Inferior parietal cortex (tissue), 1 donor: ENCODE measurements at regions not wholly inside any gene's neighbourhood (a gene's known extent, or its start where the extent isn't known, plus 50 kb on each side); places are given as distances from the start of the nearest gene placed in this dataset.

Experiments used
- DNase-seq: peaks from one replicate; pipeline ENCODE4 v3.0.0-alpha.2; 2016; ENCODE audit errors: extremely low spot score

GRCh38 chr4:124321364-124321763, 391.2 kb downstream of the ANKRD50 start:
- no peak for DNase-seq

DNA sequence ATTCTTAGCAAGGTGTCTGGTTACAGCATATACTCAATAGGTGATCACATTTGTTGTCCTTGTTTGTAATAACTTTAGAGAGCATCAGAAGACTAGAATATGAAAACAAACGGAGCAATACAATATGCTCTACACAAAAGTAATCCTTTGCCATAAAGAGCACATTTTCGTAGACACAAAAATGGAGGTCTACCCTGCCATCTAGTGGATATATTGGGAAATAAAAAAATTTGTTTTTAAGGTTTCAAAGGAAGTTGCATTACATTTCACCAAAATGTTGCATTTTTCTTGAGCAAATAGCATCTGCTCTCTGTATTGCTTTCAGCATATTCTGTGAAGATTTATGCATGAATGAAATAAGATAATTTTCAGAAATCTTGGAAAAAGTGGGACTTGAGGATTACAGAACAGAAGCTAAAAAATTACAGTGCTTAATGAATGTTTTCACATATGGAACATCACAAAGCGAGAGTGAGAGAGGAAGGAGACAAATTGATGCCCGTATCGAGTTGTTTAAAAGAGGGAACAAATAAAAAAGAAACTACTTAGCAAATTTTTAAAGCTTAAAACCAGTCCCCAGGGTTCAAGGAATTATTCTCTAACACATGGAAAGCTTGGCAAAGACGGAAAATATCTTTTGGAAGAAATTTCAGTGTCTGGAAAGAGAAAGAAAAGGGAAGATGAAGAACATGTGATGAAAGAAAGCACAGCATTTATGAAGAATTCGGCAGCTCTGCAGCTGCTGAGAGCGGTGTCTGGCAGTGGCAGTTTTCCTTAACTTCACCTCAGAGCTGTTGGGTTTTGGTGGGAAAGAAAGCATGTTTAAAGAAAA, 390.1 kb downstream of the ANKRD50 start:
- DNase-seq: peak; percentile 76

DNA sequence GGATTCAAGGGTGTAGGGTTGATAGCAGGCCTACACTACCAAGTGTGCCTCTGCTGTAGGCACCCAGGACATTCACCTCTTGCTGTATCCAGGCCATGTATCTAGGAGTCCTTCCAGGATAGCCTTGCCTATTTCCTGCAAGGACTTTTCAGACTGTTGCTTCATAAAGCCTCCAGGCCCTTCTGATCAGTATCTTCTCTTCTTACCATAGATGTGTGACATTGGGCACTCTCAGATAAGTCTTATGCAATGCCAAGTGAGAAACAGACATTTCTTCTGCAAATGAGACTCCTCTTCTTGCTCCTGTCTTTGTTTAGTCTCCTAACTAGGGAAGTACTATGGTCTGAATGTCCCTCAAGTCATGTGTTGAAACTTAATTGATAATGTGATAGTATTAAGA, 386.8 kb downstream of the ANKRD50 start:
- DNase-seq: no peak

- DNase-seq: no peak
Measured at GRCh38 chr4:124329134-124329533, 383.4 kb downstream of the ANKRD50 start.

DNA sequence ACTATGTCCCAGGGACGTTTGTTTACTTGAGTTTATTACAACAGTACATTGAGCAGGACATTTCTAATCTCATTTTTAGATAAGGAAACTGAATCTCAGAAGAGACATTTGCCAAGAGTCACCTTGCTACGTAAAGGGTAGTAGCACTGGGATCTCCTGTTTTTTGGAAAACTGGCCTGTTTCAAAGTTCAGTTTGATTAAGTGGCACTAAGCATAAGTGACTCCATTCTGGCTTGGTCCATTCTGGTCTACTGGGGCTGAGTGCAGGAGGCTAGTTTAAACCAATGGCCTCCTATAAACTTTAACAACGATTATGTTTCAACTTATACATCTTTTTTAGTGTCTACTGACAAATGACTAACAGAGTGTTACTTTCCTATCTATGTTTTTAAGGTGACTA, 382.5 kb downstream of the ANKRD50 start:
- DNase-seq: no peak

DNA sequence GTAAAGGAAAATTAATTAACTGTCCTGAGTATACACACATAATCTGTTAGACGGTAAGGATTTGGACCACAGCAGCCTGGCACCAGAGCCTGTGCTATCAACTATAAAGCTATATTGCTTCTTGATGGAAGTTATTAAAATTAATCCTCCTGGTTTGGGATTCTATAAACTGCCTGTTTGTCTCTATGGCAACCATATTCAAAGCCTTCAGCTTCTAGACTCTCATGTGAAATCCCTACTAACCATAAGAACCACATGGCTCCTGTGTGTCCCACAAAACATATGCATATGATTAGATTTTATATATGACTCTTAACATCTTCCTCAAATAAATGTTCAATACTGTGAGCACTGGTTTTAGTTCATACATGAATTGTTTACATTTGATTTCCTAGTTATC, 380.8 kb downstream of the ANKRD50 start:
- DNase-seq: no peak

GRCh38 chr4:124333466-124333865, 379.1 kb downstream of the ANKRD50 start:
- no peak for DNase-seq

DNA sequence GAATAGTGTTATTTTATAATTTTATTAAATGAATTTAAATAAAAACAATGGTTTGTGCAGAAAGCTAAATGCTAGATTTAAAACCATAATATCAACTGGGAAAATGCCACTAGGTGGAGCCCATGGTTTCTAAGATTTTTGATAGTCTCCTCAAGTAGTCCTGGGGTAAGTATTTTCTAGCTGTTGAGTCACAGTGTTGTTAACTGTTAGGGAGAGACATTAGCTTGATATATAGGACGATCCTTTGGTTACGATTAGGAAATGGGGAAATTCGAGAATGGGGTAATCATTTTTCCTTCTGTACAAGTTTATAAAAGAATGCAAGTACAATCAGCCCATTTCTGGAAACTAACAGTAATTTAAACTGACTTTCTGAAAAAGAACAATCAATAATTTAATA, 378.4 kb downstream of the ANKRD50 start:
- peak; percentile 79 for DNase-seq

GRCh38 chr4:124337874-124338273, 374.7 kb downstream of the ANKRD50 start:
- no peak for DNase-seq

DNA sequence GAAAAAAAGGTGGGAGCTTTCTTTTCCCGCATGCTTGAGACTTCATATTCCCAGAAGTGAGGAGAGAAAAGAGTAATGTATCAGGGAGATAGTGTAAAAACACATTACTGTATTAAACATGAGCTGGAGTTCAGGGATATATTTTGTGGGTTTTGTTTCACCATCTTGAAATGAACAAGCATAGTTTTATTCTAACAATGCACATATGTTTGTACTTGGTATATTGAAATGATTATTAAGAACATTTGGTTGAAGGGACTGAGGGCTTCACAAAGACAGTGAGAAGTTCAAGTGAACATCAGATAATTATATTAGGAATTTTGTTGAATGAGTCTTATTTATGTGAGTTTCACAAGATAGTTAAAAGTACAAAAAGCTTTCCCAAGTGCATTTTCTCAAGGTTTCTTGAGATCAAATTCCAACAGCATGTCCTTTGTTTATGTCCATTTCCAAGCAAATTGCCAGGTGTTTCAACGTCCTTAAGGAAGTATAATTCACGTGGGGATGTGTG, 368.8 kb downstream of the ANKRD50 start:
- no peak for DNase-seq

- DNase-seq: no peak
Measured at GRCh38 chr4:124372916-124373315, 339.6 kb downstream of the ANKRD50 start.

DNA sequence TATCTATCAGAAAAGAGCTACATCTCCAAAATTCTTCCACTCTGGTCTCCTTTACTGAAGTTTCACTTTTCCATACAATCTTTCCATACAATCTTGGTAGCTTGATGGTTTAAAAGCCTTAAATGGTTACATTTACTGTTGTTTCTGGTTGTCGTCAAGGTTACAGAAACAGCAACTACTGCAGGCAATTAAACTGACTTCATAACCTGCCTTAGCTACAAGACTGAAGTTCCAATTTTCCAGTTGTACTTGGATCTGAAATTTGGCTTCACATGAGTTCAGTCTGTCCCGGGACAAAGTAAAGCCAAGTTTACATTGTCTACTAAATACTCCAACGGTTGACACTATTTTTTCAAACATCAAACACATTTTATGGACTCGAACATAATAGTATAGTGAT, 326.4 kb downstream of the ANKRD50 start:
- no peak for DNase-seq

- no peak for DNase-seq
Measured at GRCh38 chr4:124386648-124387047, 325.9 kb downstream of the ANKRD50 start.

GRCh38 chr4:124389591-124389990, 322.9 kb downstream of the ANKRD50 start:
- no peak for DNase-seq

GRCh38 chr4:124390861-124391260, 321.7 kb downstream of the ANKRD50 start:
- no peak for DNase-seq

GRCh38 chr4:124396333-124396732, 316.2 kb downstream of the ANKRD50 start:
- DNase-seq: no peak

- DNase-seq: no peak
Measured at GRCh38 chr4:124401606-124402005, 310.9 kb downstream of the ANKRD50 start.

GRCh38 chr4:124409044-124409443, 303.5 kb downstream of the ANKRD50 start:
- DNase-seq: no peak

GRCh38 chr4:124414276-124415040, 298.1 kb downstream of the ANKRD50 start:
- no peak for DNase-seq

GRCh38 chr4:124415146-124415545, 297.4 kb downstream of the ANKRD50 start:
- no peak for DNase-seq

- no peak for DNase-seq
Measured at GRCh38 chr4:124417371-124417770, 295.2 kb downstream of the ANKRD50 start.

GRCh38 chr4:124420166-124420695, 292.3 kb downstream of the ANKRD50 start:
- DNase-seq: no peak

DNA sequence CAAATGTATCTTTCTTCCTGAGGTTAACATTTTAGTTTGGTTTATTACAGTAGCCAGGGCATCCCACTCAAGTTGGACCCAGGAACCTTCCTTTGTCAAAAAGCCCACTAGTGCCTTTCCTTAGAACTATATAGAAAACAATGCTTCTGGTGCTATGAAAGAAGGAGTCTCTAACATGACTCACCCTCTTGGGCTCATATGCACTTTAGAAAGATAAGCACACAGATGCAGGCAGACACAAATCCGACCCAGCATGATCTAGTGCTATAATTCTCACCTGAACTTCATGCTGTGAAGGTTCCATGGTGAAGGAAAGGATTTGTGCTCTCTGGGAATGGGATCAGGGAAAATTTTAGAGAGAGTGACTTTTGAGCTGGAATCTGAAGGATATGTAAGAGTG, 289.4 kb downstream of the ANKRD50 start:
- DNase-seq: no peak
